Heart left ventricle (tissue), 13 donors: ENCODE measurements at regions not wholly inside any gene's neighbourhood (a gene's known extent, or its start where the extent isn't known, plus 50 kb on each side); places are given as distances from the start of the nearest gene placed in this dataset.

Experiments used
- POLR2A ChIP-seq, 2 donors: fragments of 450-650 bp; IDR thresholded peaks; one replicate each; pipeline ENCODE4 v1.6.1; 2017; ENCODE audit warnings: antibody characterized with exemption in 2 of 2, mild to moderate bottlenecking in 2 of 2, moderate library complexity in 2 of 2
- TF ChIP-seq, protein P1 (sequence below), 12 donors: fragments of 200-600 bp; sonication (generic) in 4 of 12; IDR thresholded peaks; one replicate each; pipeline versions ENCODE4 v1.5.0 to v1.8.0; 2018 to 2022; ENCODE audit warnings: antibody characterized with exemption in 12 of 12, mild to moderate bottlenecking in 5 of 12
- donor health status: ischemic (EF 13 %, LVEDD 7.1; RV severe dilation, severe dysfunction).
- donor health status: DM: no; HTN: yes; CAD: no.
- donor health status: DM: no; HTN: no; CAD: no.
- donor health status: ischemic (EF 25% LVEDD 6.9; RV normal size, moderate dysfunction).
- donor health status: ischemic (EF 25% LVEDD 5.7; RV mildly dilated, moderate dysfunction).
- donor health status: ischemic (EF 35%, LVEDD 5.7; RV mildly dilated, moderate dysfunction).
- donor health status: nonischemic (EF 11% LVEDD 7.7; RV severe dilation, severe dysfunction).
- donor health status: DM: yes; HTN: yes; CAD: no.
- donor health status: PGD.
- donor health status: ischemic (EF 29% LVEDD 5.4; RV normal size, mild dysfunction).
- donor health status: nonischemic (EF 23%, LVEDD 6.1; RV moderate dilation, normal function).

DNA sequence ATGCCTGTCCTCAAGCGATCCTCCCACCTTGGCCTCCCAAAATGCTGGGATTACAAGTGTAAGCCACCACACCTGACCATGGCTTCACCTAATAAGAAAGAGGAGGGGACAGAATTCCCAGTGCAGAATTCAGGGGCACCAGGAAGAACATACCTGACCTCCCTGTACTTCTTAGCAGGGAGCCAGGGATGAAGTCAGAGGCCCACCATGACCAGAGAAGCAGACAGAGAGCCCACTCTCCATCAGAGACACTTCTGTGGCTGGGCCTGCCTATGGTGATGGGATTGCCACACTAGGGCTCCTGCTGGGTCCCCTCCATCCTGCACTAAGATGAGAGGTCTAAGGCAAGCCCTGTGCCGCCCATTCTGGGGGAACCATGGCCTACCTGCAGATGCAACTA lies 157.4 kb upstream of the LYZL2 start:
- TF ChIP-seq, protein P1, sequence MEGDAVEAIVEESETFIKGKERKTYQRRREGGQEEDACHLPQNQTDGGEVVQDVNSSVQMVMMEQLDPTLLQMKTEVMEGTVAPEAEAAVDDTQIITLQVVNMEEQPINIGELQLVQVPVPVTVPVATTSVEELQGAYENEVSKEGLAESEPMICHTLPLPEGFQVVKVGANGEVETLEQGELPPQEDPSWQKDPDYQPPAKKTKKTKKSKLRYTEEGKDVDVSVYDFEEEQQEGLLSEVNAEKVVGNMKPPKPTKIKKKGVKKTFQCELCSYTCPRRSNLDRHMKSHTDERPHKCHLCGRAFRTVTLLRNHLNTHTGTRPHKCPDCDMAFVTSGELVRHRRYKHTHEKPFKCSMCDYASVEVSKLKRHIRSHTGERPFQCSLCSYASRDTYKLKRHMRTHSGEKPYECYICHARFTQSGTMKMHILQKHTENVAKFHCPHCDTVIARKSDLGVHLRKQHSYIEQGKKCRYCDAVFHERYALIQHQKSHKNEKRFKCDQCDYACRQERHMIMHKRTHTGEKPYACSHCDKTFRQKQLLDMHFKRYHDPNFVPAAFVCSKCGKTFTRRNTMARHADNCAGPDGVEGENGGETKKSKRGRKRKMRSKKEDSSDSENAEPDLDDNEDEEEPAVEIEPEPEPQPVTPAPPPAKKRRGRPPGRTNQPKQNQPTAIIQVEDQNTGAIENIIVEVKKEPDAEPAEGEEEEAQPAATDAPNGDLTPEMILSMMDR (IDR thresholded peaks at IDR 0.05) = no peak
- TF ChIP-seq POLR2A (IDR thresholded peaks at IDR 0.05) = no peak
